K562 (cell line): ENCODE measurements at regions not wholly inside any gene's neighbourhood (a gene's known extent, or its start where the extent isn't known, plus 50 kb on each side); places are given as distances from the start of the nearest gene placed in this dataset.

Experiments
- ATAC-seq: fragments of 200-7000 bp; cut with Tn5 transposase; 3 replicates; pipeline ENCODE4 v1.9.1; 2020; ENCODE audit warnings: moderate library complexity
- BruUV-seq: library from RNA; stranded (reverse); fragments of 400-500 nt; replicated peaks from 2 replicates; lab custom pipeline; 2021; lab: Mats Ljungman, UMichigan
- CTCF ChIA-PET: fragments of 300-600 bp; formaldehyde crosslinking; extraction: SDS; loops from one replicate; lab custom pipeline; 2021; ENCODE audit warnings: low intra/inter-chr PET ratio; lab: Yijun Ruan, JAX
- POLR2A ChIA-PET: fragments of 300-600, 350-650 bp; sonication (Branson Sonifier 250); formaldehyde crosslinking; extraction: SDS; loops from one replicate; lab custom pipeline; 2021; ENCODE audit warnings: antibody characterized with exemption, inconsistent platforms; lab: Yijun Ruan, JAX
- DNase-seq, 4 experiments: peaks; one replicate each; pipeline versions ENCODE4 v3.0.0 to v3.0.0-alpha.2; 2011 to 2018; ENCODE audit warnings: low spot score in 3 of 4, mixed read lengths in 3 of 4; ENCODE audit errors: extremely low read depth in 1 of 4
- FAIRE-seq: peaks from 2 replicates; lab custom pipeline; 2011; peaks lifted over from hg19 to GRCh38; lab: Jason Lieb, UNC
- H2AFZ ChIP-seq: 2 replicates; pipeline ENCODE4 v1.6.0; 2011; ENCODE audit warnings: low read depth, low read length, control low read depth, inconsistent platforms
- H3K27ac ChIP-seq: fragments of 200-600 bp; 3 replicates; pipeline ENCODE4 v1.8.0; 2011; ENCODE audit warnings: low read depth, mild to moderate bottlenecking, control low read depth, inconsistent platforms, low read length, moderate library complexity, mixed read lengths; ENCODE audit errors: extremely low read depth
- H3K27me3 ChIP-seq, 2 experiments: fragments of 300-600 bp in 1 of 2; 2 replicates in 1 of 2; 3 replicates in 1 of 2; pipeline versions ENCODE4 v1.6.0 to v1.8.0; 2011; ENCODE audit warnings: inconsistent platforms in 2 of 2, low read length in 2 of 2, mild to moderate bottlenecking in 1 of 2, mixed read lengths in 1 of 2, moderate library complexity in 1 of 2; ENCODE audit not compliant: control insufficient read depth in 2 of 2, insufficient read depth in 2 of 2
- H3K36me3 ChIP-seq: fragments of 300-600 bp; 3 replicates; pipeline ENCODE4 v1.8.0; 2011; ENCODE audit warnings: mild to moderate bottlenecking, low read length, inconsistent platforms; ENCODE audit not compliant: control insufficient read depth, insufficient read depth
- H3K4me1 ChIP-seq, 2 experiments: fragments of 200-600 bp in 1 of 2; replicated peaks in 1 of 2; 2 replicates in 1 of 2; 3 replicates in 1 of 2; pipeline versions ENCODE4 v1.5.1 to v1.8.0; 2011; ENCODE audit warnings: inconsistent platforms in 2 of 2, low read length in 2 of 2, mild to moderate bottlenecking in 1 of 2, mixed read lengths in 1 of 2, moderate library complexity in 1 of 2; ENCODE audit not compliant: control insufficient read depth in 2 of 2, insufficient read depth in 2 of 2
- H3K4me2 ChIP-seq: 2 replicates; pipeline ENCODE4 v1.6.1; 2011; ENCODE audit warnings: low read length, control low read depth, inconsistent platforms, mixed read lengths; ENCODE audit not compliant: insufficient read depth
- H3K4me3 ChIP-seq: fragments of 200-600 bp; sonication (generic), shearing (Covaris generic); 2 replicates; pipeline ENCODE4 v1.5.1; 2016; ENCODE audit warnings: control low read depth, inconsistent platforms
- H3K79me2 ChIP-seq: fragments of 200-600 bp; 3 replicates; pipeline ENCODE4 v1.8.0; 2011; ENCODE audit warnings: low read length, inconsistent platforms; ENCODE audit not compliant: control insufficient read depth, insufficient read depth
- H3K9ac ChIP-seq, 2 experiments: 2 replicates each; pipeline versions ENCODE4 v1.6.0 to v1.6.1; 2011; ENCODE audit warnings: low read depth in 2 of 2, low read length in 2 of 2, control low read depth in 1 of 2, inconsistent platforms in 1 of 2, mild to moderate bottlenecking in 1 of 2, mixed read lengths in 1 of 2; ENCODE audit not compliant: insufficient read depth in 1 of 2
- H3K9me1 ChIP-seq: one replicate; pipeline ENCODE4 v1.6.0; 2011; ENCODE audit warnings: inconsistent platforms, mild to moderate bottlenecking, low read length, moderate library complexity; ENCODE audit not compliant: control insufficient read depth, insufficient read depth
- H3K9me3 ChIP-seq: replicated peaks from 2 replicates; pipeline ENCODE4 v1.5.1; 2011; ENCODE audit warnings: low read depth, low read length, inconsistent platforms; ENCODE audit not compliant: control insufficient read depth, insufficient read depth
- H4K20me1 ChIP-seq: replicated peaks from 2 replicates; pipeline ENCODE4 v1.6.1; 2011; ENCODE audit warnings: low read length, inconsistent platforms, mixed read lengths; ENCODE audit not compliant: control insufficient read depth, insufficient read depth
- HDAC8 ChIP-seq: fragments of 450-650 bp; IDR thresholded peaks from 2 replicates; pipeline ENCODE4 v1.6.1; 2016; ENCODE audit warnings: mild to moderate bottlenecking, missing genetic modification characterization, moderate library complexity, missing compliant biosample characterization
- HLTF ChIP-seq: fragments of 450-650 bp; IDR thresholded peaks from 2 replicates; pipeline ENCODE4 v1.6.1; 2016
- KDM4B ChIP-seq, 2 experiments: fragments of 450-650 bp in 1 of 2; sonication (generic) in 1 of 2; IDR thresholded peaks; 2 replicates each; pipeline ENCODE4 v1.6.1; 2016 to 2017; ENCODE audit warnings: borderline replicate concordance in 2 of 2, antibody characterized with exemption in 1 of 2, low read depth in 1 of 2, mild to moderate bottlenecking in 1 of 2
- MAFK ChIP-seq: IDR thresholded peaks from 2 replicates; pipeline ENCODE4 v1.6.1; 2011; ENCODE audit warnings: low read length, improper control_type of control experiment
- NEUROD1 ChIP-seq: fragments of 150-350 bp; IDR thresholded peaks from 2 replicates; pipeline ENCODE4 v1.6.1; 2014; ENCODE audit warnings: borderline replicate concordance, low read length, low read depth; ENCODE audit not compliant: partially characterized antibody
- POLR2G ChIP-seq: fragments of 200-400 bp; formaldehyde crosslinking; IDR thresholded peaks from 2 replicates; pipeline ENCODE4 v1.6.1; 2017; ENCODE audit warnings: low read depth, mild to moderate bottlenecking, antibody characterized with exemption, low read length, moderate library complexity
- RFX7 ChIP-seq: fragments of 250-450 bp; sonication (Bioruptor Pico); IDR thresholded peaks from 2 replicates; pipeline ENCODE4 v1.5.1; 2021; ENCODE audit warnings: mild to moderate bottlenecking
- TFAM ChIP-seq: fragments of 250-450 bp; sonication (Bioruptor Pico); conservative IDR thresholded peaks from 2 replicates; pipeline ENCODE4 v1.5.0; 2021; ENCODE audit warnings: mild to moderate bottlenecking, moderate library complexity
- TSC22D4 ChIP-seq: fragments of 450-650 bp; IDR thresholded peaks from 2 replicates; pipeline ENCODE4 v1.6.1; 2016; ENCODE audit warnings: missing genetic modification characterization, missing biosample characterization, control low read depth
- ZNF24 ChIP-seq: fragments of 450-650 bp; IDR thresholded peaks from 2 replicates; pipeline ENCODE4 v1.6.1; 2016
- ZNF561 ChIP-seq: fragments of 450-650 bp; formaldehyde crosslinking; conservative IDR thresholded peaks from 2 replicates; pipeline ENCODE4 v1.4.0; 2020; ENCODE audit warnings: mild to moderate bottlenecking, moderate library complexity
- ZZZ3 ChIP-seq: fragments of 450-650 bp; IDR thresholded peaks from 2 replicates; pipeline ENCODE4 v1.6.1; 2016; ENCODE audit warnings: antibody characterized with exemption, mild to moderate bottlenecking, moderate library complexity
- WGBS: fragments of 100-300 bp; shearing (Covaris generic); methylation state at CpG from one replicate; pipeline ENCODE4 v1.1.6; 2016; ENCODE audit warnings: low coverage, mixed read lengths; ENCODE audit not compliant: insufficient coverage; ENCODE audit errors: missing lambda C conversion rate; 5-methylcytosine and 5-hydroxymethylcytosine counted together
- in situ Hi-C: fragments of 300-500 bp; cut with MboI; formaldehyde crosslinking; loops from 4 replicates; pipeline ENCODE4 v1.15.0; 2018; ENCODE audit warnings: inconsistent platforms, mixed read lengths
- intact Hi-C: fragments of 100-400 bp; cut with micrococcal nuclease; formaldehyde crosslinking; loops from 2 replicates; pipeline ENCODE4 v1.14.2; 2022
- TF ChIP-seq, protein P1 (sequence below), 2 experiments: fragments of 250-450 bp in 1 of 2; fragments of 450-650 bp in 1 of 2; sonication (Bioruptor Pico) in 1 of 2; IDR thresholded peaks; 2 replicates each; pipeline versions ENCODE4 v1.6.1 to v1.8.0; 2016 to 2021; ENCODE audit warnings: mild to moderate bottlenecking in 2 of 2, moderate library complexity in 2 of 2, missing compliant biosample characterization in 1 of 2, missing genetic modification characterization in 1 of 2
- TF ChIP-seq, protein P2 (sequence below): sonication (generic); formaldehyde crosslinking; IDR thresholded peaks from 2 replicates; pipeline ENCODE4 v1.8.0; 2023; ENCODE audit warnings: mild to moderate bottlenecking, missing genetic modification reagents
- TF ChIP-seq, protein P3 (sequence below): fragments of 250-450 bp; sonication (Bioruptor Pico); IDR thresholded peaks from 2 replicates; pipeline ENCODE4 v1.8.0; 2022; ENCODE audit warnings: inconsistent platforms, mild to moderate bottlenecking, moderate library complexity, borderline replicate concordance

DNA sequence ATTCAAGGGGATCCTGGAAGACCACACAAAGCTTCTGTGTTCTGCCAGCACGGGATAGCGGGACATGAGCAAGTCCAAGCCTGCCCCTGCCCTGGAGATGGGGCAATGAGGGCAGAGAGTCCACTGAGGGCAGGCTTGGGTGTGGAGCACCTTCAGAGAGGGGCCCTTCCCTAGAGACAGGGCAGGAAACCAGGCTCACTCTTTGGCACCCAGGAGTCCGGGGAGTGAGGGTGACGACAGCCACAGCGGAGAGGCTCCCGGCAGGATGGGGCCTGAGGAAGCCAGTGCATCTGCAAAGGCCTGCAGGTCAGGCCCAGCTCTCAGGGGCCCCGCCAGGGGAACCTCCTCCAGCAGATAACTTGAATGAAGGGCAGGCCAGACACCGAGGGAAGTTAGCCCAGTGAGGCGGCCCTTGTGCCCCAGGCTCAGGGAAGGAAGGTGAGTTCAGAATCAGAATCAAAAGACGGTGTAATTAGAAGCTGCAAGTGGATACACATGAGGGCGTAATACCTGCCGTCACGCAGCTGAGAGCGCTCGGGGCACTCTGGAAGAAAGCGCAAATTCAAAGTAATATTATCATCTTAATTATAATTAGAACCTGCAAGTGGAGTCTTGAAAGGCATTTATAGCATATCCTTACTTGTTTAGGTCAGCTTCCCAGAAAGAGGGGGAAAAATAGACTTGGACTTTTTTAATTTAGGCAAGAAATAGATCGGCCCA is 142.6 kb upstream of the LGALSL start:
- Histone ChIP-seq H3K27ac (no peak overlapping the region), H3K9me1 (no peaks in the 10 kb centered on the region), H3K4me2 (no peak overlapping the region), H3K36me3 (no peaks in the 10 kb centered on the region), H3K27me3 (peaks cover 26 to 56% of the 10 kb centered on the region in 2 experiments), H3K4me1 (peaks cover 4 to 6% of the 10 kb centered on the region in 2 experiments; a peak in 3 of 5 replicates), H3K9me3 (no peaks in the 10 kb centered on the region), H4K20me1 (no peaks in the 10 kb centered on the region), H2AFZ (no peak overlapping the region), H3K9ac (no peak overlapping the region), H3K4me3 (no peak overlapping the region), H3K79me2 (no peaks in the 10 kb centered on the region)
- CTCF ChIA-PET = interaction anchor here (1.4 kb wide), 1 partner anchor 261 kb away, joined by 9 read pairs; no protein-coding TSS in a partner anchor
- no peak for DNase-seq
- 24% methylated on average over 17 of the region's 17 CpGs for WGBS
- ATAC-seq = peak; percentile 32; the same call in 2 of the 3 replicates
- TF ChIP-seq, protein P1, sequence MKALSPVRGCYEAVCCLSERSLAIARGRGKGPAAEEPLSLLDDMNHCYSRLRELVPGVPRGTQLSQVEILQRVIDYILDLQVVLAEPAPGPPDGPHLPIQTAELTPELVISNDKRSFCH (CRISPR knock-in tag; IDR thresholded peaks at IDR 0.05) = no peak
- TF ChIP-seq, protein P1 (tag; IDR thresholded peaks at IDR 0.05) = no peak
- TF ChIP-seq, protein P2, sequence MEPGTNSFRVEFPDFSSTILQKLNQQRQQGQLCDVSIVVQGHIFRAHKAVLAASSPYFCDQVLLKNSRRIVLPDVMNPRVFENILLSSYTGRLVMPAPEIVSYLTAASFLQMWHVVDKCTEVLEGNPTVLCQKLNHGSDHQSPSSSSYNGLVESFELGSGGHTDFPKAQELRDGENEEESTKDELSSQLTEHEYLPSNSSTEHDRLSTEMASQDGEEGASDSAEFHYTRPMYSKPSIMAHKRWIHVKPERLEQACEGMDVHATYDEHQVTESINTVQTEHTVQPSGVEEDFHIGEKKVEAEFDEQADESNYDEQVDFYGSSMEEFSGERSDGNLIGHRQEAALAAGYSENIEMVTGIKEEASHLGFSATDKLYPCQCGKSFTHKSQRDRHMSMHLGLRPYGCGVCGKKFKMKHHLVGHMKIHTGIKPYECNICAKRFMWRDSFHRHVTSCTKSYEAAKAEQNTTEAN = no peak
- TF ChIP-seq, protein P3, sequence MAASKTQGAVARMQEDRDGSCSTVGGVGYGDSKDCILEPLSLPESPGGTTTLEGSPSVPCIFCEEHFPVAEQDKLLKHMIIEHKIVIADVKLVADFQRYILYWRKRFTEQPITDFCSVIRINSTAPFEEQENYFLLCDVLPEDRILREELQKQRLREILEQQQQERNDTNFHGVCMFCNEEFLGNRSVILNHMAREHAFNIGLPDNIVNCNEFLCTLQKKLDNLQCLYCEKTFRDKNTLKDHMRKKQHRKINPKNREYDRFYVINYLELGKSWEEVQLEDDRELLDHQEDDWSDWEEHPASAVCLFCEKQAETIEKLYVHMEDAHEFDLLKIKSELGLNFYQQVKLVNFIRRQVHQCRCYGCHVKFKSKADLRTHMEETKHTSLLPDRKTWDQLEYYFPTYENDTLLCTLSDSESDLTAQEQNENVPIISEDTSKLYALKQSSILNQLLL = no peak
- TF ChIP-seq MAFK (no peak), ZZZ3 (no peak), TSC22D4 (tag) (no peak), ZNF24 (no peak), HLTF (no peak), TFAM (CRISPR knock-in tag) (no peak), HDAC8 (tag) (no peak), RFX7 (CRISPR knock-in tag) (no peak), ZNF561 (CRISPR knock-in tag) (no peak), NEUROD1 (no peak), POLR2G (no peak), KDM4B (IDR thresholded peaks at IDR 0.05; ENCODE audit: borderline replicate concordance in 2 of 2, low read depth in 1 of 2) (no peak)
- BruUV-seq = no TSS peak
- no peak for FAIRE-seq
- POLR2A ChIA-PET = interaction anchor here (0.7 to 1.4 kb wide), 4 partner anchors 13 to 352 kb away, joined by 4 to 7 read pairs (median 4); no protein-coding TSS in a partner anchor
- intact Hi-C loops (loop anchor here (5.0 to 10.0 kb wide), 3 partner anchors 97 to 264 kb away; no protein-coding TSS in a partner anchor), in situ Hi-C loops (no loop called here)
